H7 (cell line): ENCODE measurements at regions not wholly inside any gene's neighbourhood (a gene's known extent, or its start where the extent isn't known, plus 50 kb on each side); places are given as distances from the start of the nearest gene placed in this dataset.

ENCODE experiments used
- DNase-seq: peaks from one replicate; pipeline ENCODE4 v3.0.0; 2012
- H3K27me3 ChIP-seq: 2 replicates; pipeline ENCODE4 v1.6.0; 2011; ENCODE audit warnings: mild to moderate bottlenecking, low read length; ENCODE audit not compliant: control insufficient read depth, insufficient read depth
- H3K36me3 ChIP-seq: replicated peaks from 2 replicates; pipeline ENCODE4 v1.5.1; 2011; ENCODE audit warnings: low read length; ENCODE audit not compliant: control insufficient read depth, insufficient read depth
- H3K4me3 ChIP-seq: 2 replicates; pipeline ENCODE4 v1.5.1; 2011; ENCODE audit warnings: low read depth, mild to moderate bottlenecking, control low read depth, low read length, moderate library complexity; ENCODE audit not compliant: insufficient read depth

DNA sequence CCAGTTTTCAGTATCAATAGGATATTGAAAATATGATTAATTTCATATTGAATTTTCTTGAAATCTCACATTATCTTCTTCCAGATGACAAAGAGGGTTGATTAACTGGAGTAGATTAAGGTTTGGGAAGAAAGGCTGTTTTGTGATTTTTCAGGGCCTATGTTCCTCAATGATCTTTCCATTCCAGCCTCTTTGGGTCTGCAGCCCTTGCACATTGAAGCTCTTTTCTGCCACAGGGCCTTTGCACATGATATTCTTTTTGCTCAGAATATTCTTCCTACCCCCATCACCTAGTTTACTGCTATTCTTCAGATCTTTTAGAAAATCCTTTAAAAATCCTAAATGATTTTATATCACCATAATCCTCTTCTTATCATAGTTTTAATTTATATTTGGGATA, 449.6 kb downstream of the PLCL1 start:
- DNase-seq: no peak
- H3K36me3 ChIP-seq: no peaks in the 10 kb centered on the region
- no peak overlapping the region for H3K4me3 ChIP-seq
- H3K27me3 ChIP-seq: no peaks in the 10 kb centered on the region

DNA sequence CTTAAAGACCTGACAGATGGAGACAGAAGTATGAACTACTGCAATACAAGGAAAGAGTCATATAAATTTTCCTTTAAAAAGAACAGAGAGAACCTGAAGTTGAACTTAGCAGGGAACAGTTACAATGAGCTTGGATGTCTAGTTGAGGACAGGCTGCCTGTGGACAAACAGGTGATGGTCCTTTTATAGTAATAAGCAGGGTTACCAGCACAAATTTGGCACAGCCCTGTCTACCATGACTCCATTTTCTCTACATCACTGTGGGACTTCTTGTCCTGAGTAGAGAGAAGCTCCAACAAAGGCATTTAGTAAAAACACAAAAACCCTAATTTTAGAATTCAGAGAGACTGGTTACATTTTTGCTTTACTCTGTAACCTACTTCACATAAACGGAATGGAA, 448.1 kb downstream of the PLCL1 start:
- Histone ChIP-seq H3K27me3 (no peaks in the 10 kb centered on the region), H3K4me3 (no peak overlapping the region), H3K36me3 (no peaks in the 10 kb centered on the region)
- no peak for DNase-seq

DNA sequence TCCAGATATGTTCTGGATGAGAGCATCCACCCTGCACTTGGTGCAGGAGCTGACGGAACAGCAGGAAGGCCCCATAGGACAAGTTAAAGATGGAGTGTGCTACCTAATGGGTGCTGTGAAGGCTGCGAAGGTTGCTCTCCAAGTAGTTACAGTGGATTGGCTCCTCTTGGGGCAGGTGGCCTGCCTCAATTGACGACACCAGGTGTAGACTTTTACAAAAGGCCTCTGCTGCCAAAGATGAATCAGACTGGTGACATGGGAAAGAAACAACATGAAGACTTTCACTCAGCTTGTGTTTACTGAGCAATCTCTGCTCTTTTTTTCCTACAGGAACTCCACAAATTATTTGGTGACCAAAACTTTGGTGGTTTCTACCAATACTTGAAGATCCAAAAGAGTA, 437.7 kb downstream of the PLCL1 start:
- Histone ChIP-seq H3K4me3 (no peak overlapping the region), H3K27me3 (no peaks in the 10 kb centered on the region)

DNA sequence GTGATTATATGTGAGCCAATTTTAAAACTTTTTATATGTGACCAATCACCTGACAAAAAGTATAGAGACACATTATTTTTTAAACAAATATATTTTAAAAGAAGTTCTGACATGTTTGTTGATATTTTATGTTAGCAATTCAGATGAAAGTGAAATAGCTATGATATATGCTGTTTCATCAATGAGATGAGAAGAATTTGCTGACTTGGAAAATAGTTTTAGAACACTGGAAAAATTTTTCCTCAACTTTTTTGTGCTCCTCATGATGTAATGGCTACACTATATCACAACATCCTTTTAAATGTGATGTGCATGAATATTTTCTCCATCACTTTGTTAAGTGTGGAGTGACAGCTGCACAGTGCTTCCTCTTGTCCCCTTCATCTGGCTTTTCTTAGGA, 434.0 kb downstream of the PLCL1 start:
- no peak for DNase-seq
- Histone ChIP-seq H3K27me3 (no peaks in the 10 kb centered on the region), H3K36me3 (no peaks in the 10 kb centered on the region), H3K4me3 (no peak overlapping the region)

More for the DNA sequence above, 437.7 kb downstream of the PLCL1 start:
- DNase-seq: no peak
- H3K36me3 ChIP-seq: no peaks in the 10 kb centered on the region

DNA sequence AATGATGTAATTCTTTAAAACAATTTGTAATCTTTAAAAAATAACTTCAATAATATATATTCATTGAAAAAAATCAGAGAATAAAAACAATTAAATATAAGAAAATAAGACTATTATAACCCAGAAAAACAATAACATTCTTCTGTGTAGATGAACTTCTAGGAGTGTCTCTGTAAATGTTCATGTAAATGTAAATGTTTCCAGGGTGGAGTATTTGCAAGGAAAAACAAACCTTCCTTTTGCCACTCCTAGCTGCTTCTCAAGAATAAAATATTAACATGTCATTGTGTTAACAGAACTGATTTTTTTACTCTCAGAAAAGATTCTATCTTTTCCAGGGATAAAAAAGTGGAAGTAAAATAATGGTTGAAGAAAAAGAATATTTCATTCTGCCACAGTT, 431.9 kb downstream of the PLCL1 start:
- Histone ChIP-seq H3K36me3 (no peaks in the 10 kb centered on the region), H3K27me3 (no peaks in the 10 kb centered on the region), H3K4me3 (no peak overlapping the region)
- no peak for DNase-seq

GRCh38 chr2:198232281-198232680, 427.9 kb downstream of the PLCL1 start:
- no peak overlapping the region for H3K4me3 ChIP-seq
- H3K27me3 ChIP-seq: no peaks in the 10 kb centered on the region
- H3K36me3 ChIP-seq: no peaks in the 10 kb centered on the region
- DNase-seq: no peak

DNA sequence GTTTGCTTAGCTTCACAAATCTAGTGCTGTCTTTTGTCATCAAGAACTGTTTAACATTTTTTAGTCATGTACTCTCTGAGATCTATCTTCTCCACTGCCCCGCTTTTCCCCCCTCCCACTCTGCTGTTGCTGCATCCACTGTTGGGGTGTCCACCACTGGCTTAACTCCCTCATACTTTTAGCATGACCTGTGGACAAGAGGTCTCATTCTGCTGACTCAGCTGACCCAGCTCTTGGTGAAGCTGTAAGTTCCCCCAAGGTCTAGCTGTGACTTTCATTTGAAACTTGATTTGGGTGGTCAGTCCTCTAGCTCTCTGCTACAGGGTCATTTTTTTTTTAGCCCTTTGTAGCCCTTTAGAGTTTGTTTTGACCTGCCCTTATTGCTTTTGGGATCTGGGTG, 427.2 kb downstream of the PLCL1 start:
- no peak for DNase-seq
- Histone ChIP-seq H3K36me3 (no peaks in the 10 kb centered on the region), H3K4me3 (no peak overlapping the region), H3K27me3 (no peaks in the 10 kb centered on the region)

- H3K27me3 ChIP-seq: no peaks in the 10 kb centered on the region
Measured at GRCh38 chr2:198220763-198221610, 416.6 kb downstream of the PLCL1 start.

GRCh38 chr2:198219292-198219691, 414.9 kb downstream of the PLCL1 start:
- Histone ChIP-seq H3K4me3 (no peak overlapping the region), H3K36me3 (no peaks in the 10 kb centered on the region), H3K27me3 (no peaks in the 10 kb centered on the region)
- no peak for DNase-seq

More at GRCh38 chr2:198220763-198221610, 416.6 kb downstream of the PLCL1 start:
- H3K4me3 ChIP-seq: no peak overlapping the region
- no peaks in the 10 kb centered on the region for H3K36me3 ChIP-seq
- no peak for DNase-seq

GRCh38 chr2:198214114-198214596, 409.8 kb downstream of the PLCL1 start:
- Histone ChIP-seq H3K27me3 (no peaks in the 10 kb centered on the region), H3K4me3 (no peak overlapping the region), H3K36me3 (no peaks in the 10 kb centered on the region)
- DNase-seq: no peak

DNA sequence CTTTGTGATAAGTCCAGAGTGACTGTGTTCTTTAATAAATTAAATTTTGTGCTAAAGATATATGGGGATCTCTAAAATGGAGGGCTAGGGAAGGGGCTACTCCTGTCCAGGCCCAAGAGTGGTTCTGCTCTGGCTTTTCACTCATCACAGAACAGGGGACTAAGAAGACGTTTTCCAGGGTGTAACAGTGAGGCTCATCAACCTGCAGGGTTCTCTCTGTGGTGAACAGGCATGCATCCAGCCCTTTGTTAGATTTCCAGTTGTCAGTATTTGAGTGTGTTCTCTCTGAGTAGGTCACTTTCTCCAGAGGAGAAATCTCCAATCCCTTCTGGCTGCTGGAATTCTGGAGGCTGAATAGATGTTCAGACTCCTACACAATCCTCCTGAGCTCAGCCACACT, 408.9 kb downstream of the PLCL1 start:
- Histone ChIP-seq H3K27me3 (no peaks in the 10 kb centered on the region), H3K36me3 (no peaks in the 10 kb centered on the region), H3K4me3 (no peak overlapping the region)
- no peak for DNase-seq

DNA sequence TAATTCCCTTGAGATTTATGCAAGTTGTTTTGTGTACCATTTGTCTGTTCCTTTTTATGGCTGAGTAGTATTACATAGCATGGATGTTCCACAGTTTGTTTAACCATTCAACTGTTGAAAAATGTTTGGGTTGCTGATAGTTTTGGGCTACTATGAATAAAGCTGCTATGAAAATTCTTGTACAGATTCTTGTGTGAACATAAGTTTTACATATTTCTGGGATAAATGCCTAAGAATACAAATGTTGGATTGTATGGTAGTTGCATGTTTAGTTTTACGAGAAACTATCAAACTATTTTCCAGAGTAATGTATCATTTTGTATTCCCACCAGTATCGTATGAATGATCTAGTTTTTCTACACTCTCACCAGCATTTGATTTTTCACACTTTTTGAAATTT, 407.3 kb downstream of the PLCL1 start:
- Histone ChIP-seq H3K4me3 (no peak overlapping the region), H3K27me3 (no peaks in the 10 kb centered on the region), H3K36me3 (no peaks in the 10 kb centered on the region)
- DNase-seq: no peak

DNA sequence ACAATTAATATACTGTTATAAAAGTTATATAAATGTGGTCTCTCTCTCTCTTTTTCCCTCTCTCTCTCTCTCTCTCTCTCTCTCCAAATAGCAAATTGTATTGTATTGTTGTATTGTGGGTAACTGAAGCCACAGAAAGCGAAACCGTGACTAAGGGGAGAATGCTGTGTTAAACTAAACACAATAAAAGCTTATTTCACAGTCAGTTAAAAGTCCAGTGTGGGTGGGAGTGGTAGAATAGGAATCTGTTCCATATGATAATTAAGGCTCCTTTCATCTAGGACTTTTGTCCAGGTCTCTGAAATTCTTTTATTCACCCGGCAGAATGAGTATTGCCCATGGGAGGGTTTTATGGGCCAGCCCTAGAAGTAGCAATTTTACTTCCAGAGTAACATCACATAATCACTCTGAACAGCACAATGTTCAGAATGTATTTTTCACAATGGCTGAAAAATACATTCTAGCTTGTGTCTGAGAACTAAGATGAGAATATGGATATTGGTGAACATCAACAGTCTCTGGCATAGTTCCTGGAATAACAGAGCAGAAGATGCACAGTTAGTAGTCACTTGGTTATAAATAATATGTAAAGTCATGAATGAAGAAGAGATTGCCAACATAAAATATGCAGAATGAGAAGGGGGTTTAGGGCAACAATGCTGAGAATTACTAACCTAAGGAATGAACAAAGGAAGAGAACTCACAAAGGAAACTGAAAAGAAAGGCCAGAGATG, 399.1 kb downstream of the PLCL1 start:
- no peaks in the 10 kb centered on the region for H3K36me3 ChIP-seq
- DNase-seq: no peak
- no peak overlapping the region for H3K4me3 ChIP-seq
- no peaks in the 10 kb centered on the region for H3K27me3 ChIP-seq
